ENCODE measurements at regions not wholly inside any gene's neighbourhood (a gene's known extent, or its start where the extent isn't known, plus 50 kb on each side); places are given as distances from the start of the nearest gene placed in this dataset.

DNA sequence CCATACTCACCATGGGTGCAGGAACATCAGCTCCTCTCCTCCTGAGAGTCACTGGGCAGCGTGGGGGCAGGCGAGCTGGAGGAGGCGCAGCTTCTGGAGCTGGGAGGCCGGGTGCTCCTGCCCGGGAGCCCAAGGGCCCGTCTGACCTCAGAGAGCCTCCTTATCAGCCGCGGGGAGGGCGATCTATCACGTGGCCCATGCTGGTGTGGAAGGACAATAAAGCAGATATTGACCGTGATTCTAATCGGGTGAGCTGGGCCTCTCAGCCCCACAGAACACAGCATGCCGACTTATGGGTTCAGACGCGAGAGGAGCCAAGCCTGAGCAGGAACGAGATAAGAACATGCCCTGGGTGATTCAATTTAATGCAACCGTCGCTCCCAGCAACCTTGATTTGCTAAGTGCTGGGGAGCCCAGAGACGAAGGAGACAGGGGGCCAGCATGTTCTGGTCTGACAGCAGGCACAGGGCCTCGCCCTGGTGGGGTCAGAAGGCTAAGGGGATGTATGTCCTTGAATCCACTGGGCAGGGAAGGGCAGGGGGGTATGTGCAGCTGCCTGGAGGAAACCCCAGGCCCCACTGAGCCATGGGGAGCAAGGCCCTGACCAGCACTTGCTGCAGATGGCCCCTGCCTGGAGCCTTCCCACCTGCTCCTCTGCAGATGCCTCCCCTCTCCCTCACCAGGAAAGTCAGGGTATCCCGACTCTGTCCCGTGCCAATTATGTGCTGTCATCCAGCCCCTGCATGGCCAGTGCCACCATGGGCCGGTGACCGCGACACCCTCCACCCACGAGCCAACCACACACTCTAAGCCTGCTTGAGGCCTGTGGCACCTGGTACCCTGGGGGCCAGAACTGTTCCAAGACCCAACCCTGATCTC, 95.3 kb upstream of the RET start:
- TF ChIP-seq, protein P1, sequence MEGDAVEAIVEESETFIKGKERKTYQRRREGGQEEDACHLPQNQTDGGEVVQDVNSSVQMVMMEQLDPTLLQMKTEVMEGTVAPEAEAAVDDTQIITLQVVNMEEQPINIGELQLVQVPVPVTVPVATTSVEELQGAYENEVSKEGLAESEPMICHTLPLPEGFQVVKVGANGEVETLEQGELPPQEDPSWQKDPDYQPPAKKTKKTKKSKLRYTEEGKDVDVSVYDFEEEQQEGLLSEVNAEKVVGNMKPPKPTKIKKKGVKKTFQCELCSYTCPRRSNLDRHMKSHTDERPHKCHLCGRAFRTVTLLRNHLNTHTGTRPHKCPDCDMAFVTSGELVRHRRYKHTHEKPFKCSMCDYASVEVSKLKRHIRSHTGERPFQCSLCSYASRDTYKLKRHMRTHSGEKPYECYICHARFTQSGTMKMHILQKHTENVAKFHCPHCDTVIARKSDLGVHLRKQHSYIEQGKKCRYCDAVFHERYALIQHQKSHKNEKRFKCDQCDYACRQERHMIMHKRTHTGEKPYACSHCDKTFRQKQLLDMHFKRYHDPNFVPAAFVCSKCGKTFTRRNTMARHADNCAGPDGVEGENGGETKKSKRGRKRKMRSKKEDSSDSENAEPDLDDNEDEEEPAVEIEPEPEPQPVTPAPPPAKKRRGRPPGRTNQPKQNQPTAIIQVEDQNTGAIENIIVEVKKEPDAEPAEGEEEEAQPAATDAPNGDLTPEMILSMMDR (IDR thresholded peaks at IDR 0.05 in 2 of 3, conservative IDR thresholded peaks at IDR 0.05 in 1 of 3; ENCODE audit: control insufficient read depth in 2 of 3, extremely low read depth in 1 of 3, insufficient read depth in 1 of 3, low read depth in 3 of 3, low read length in 3 of 3) = no peak
- TF ChIP-seq EGR1 (IDR thresholded peaks at IDR 0.05; ENCODE audit: borderline replicate concordance in 1 of 2, low read depth in 2 of 2, low read length in 2 of 2) = no peak
- TF ChIP-seq POLR2A (IDR thresholded peaks at IDR 0.05; ENCODE audit: low read depth, low read length) = no peak
- TF ChIP-seq SUPT20H (IDR thresholded peaks at IDR 0.05; ENCODE audit: borderline replicate concordance, control insufficient read depth, low read depth, low read length) = no peak
- no peak for TF ChIP-seq SIN3A (IDR thresholded peaks at IDR 0.05; ENCODE audit: low read depth, low read length)
- no peak for TF ChIP-seq TAF1 (IDR thresholded peaks at IDR 0.05; ENCODE audit: borderline replicate concordance, low read depth, low read length)
- TF ChIP-seq, protein P2, sequence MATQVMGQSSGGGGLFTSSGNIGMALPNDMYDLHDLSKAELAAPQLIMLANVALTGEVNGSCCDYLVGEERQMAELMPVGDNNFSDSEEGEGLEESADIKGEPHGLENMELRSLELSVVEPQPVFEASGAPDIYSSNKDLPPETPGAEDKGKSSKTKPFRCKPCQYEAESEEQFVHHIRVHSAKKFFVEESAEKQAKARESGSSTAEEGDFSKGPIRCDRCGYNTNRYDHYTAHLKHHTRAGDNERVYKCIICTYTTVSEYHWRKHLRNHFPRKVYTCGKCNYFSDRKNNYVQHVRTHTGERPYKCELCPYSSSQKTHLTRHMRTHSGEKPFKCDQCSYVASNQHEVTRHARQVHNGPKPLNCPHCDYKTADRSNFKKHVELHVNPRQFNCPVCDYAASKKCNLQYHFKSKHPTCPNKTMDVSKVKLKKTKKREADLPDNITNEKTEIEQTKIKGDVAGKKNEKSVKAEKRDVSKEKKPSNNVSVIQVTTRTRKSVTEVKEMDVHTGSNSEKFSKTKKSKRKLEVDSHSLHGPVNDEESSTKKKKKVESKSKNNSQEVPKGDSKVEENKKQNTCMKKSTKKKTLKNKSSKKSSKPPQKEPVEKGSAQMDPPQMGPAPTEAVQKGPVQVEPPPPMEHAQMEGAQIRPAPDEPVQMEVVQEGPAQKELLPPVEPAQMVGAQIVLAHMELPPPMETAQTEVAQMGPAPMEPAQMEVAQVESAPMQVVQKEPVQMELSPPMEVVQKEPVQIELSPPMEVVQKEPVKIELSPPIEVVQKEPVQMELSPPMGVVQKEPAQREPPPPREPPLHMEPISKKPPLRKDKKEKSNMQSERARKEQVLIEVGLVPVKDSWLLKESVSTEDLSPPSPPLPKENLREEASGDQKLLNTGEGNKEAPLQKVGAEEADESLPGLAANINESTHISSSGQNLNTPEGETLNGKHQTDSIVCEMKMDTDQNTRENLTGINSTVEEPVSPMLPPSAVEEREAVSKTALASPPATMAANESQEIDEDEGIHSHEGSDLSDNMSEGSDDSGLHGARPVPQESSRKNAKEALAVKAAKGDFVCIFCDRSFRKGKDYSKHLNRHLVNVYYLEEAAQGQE (IDR thresholded peaks at IDR 0.05; ENCODE audit: low read depth, low read length) = no peak
- no peak for TF ChIP-seq MAX (IDR thresholded peaks at IDR 0.05; ENCODE audit: low read depth, low read length)
- TF ChIP-seq SP1 (IDR thresholded peaks at IDR 0.05; ENCODE audit: low read depth, low read length) = no peak
- no peak for TF ChIP-seq E2F4 (IDR thresholded peaks at IDR 0.05; ENCODE audit: low read depth, low read length)

Data from GM12878 (cell line).